Adipocyte (in vitro differentiated cells): ENCODE measurements at regions not wholly inside any gene's neighbourhood (a gene's known extent, or its start where the extent isn't known, plus 50 kb on each side); places are given as distances from the start of the nearest gene placed in this dataset.

ENCODE experiments used
- DNase-seq: peaks from one replicate; pipeline ENCODE4 v3.0.0-alpha.2; 2015; ENCODE audit warnings: low read depth
- H3K27me3 ChIP-seq: replicated peaks from 2 replicates; pipeline ENCODE4 v1.7.0; 2013; ENCODE audit warnings: mild to moderate bottlenecking, low read length, moderate library complexity; ENCODE audit not compliant: control insufficient read depth, insufficient read depth
- H3K36me3 ChIP-seq: 2 replicates; pipeline ENCODE4 v1.7.0; 2013; ENCODE audit warnings: low read length, mild to moderate bottlenecking, moderate library complexity; ENCODE audit not compliant: control insufficient read depth, insufficient read depth, severe bottlenecking
- H3K4me1 ChIP-seq: 2 replicates; pipeline ENCODE4 v1.7.0; 2013; ENCODE audit warnings: mild to moderate bottlenecking, low read length, moderate library complexity; ENCODE audit not compliant: control insufficient read depth, insufficient read depth
- H3K4me3 ChIP-seq: 2 replicates; pipeline ENCODE4 v1.7.0; 2013; ENCODE audit warnings: mild to moderate bottlenecking, low read length, moderate library complexity
- H3K9ac ChIP-seq: 2 replicates; pipeline ENCODE4 v1.7.0; 2013; ENCODE audit warnings: mild to moderate bottlenecking, low read length, moderate library complexity
- H3K9me3 ChIP-seq: 2 replicates; pipeline ENCODE4 v1.7.0; 2013; ENCODE audit warnings: mild to moderate bottlenecking, low read length, moderate library complexity; ENCODE audit not compliant: control insufficient read depth

DNA sequence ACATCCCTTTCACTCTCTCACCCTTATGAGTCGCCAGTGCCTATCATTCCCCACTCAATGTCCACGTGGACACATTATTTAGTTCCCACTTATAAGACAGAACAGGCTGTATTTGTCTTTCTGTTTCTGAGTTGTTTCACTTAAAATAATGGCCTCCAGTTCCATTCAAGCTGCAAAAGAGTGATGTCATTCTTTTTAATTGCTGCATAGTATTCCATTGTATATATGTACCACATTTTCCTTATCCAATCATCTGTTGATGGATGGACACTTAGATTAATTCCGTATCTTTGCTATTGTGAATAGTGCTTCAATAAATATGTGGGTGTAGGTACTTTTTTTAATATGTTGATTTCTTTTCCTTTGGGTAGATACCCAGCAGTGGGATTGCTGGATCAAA is 79.1 kb downstream of the ZNF365 start:
- H3K27me3 ChIP-seq, result no peaks in the 10 kb centered on the region
- H3K36me3 ChIP-seq, result no peaks in the 10 kb centered on the region
- DNase-seq, result no peak
- no peak overlapping the region for H3K4me3 ChIP-seq
- H3K9ac ChIP-seq, result no peak overlapping the region
- H3K9me3 ChIP-seq, result no peaks in the 10 kb centered on the region
- H3K4me1 ChIP-seq, result peaks cover 36% of the 10 kb centered on the region

DNA sequence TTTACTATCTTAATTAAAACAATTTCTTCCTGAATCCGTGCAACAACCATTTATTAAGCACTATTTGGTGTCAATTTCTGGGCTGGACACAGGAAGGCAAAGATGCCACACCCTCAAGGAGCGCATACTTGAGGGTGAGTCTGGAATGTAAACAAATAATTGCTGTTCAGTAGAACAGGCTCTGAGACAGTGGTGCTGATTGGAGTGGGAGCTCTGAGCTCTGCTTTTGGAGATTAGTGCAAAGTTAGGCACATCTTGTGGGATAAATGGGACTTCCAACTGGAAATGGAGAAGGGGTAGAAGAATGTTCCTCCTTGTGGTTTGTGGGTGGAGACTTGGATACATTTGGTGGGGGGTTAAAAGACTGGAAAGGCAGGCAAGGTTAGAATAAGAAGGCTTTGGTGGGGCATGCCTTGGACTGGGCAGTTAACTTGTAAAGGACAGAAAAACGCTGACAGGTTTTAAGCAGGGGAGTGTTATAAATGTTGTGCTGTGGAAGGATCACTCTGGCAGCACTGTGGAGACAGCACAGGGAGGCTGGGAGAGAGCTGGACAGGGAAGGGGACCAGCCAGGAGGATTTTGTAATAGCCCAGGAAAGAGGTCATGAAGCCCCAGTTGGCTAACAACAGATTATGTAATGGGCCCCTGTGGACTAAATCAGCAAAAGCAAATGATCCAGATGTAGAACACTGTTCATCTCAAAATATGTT is 80.7 kb downstream of the ZNF365 start:
- Histone ChIP-seq H3K4me1 (peaks cover 36% of the 10 kb centered on the region), H3K4me3 (peak overlapping the region; percentile 68), H3K9me3 (no peaks in the 10 kb centered on the region), H3K27me3 (no peaks in the 10 kb centered on the region), H3K9ac (peak overlapping the region; percentile 20), H3K36me3 (no peaks in the 10 kb centered on the region)
- peak; percentile 66 for DNase-seq

DNA sequence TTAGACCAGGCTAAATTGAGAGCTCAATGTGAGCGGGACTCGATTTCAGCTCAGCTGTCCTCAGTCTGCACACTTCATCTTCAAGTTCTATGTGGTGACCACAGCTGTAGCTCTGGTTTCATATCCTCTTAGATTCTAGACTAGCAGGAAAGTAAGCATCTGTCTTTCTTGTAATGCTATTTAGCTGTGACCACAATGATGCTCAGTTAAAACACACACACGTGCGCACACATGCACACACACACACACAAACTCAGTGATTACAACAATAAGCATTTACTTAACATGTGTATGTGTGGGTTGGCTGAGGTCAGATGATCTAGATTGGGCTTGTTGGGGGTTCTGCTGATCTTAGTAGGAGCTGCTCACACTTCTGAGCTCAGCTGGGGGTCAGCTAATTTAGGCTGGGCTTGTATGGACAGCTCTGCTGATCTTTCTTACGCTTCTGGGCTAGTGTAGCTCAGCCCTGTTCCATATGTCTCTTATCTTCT is 82.5 kb downstream of the ZNF365 start:
- DNase-seq, result no peak
- Histone ChIP-seq H3K4me3 (no peak overlapping the region), H3K9ac (no peak overlapping the region), H3K9me3 (no peaks in the 10 kb centered on the region), H3K4me1 (peaks cover 31% of the 10 kb centered on the region), H3K36me3 (no peaks in the 10 kb centered on the region), H3K27me3 (no peaks in the 10 kb centered on the region)

DNA sequence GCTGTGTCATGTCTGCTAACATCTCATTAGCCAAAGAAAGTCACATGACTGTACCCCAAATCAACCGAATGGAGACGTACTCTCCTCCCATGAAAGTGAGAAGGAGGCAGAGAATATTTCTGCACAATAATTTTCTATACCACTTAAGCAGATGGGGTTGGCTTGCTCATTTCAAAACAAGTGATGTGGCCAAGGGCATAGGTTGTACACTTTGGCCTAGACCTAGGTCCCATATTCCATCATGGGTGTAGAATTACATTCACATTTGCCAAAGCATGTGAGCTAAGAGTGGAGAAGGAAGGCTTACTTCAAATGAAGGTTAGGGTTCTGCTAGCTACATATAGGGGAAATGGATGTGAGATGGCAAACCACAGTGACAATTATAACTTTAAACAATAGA is 83.0 kb downstream of the ZNF365 start:
- Histone ChIP-seq H3K27me3 (no peaks in the 10 kb centered on the region), H3K4me1 (peaks cover 31% of the 10 kb centered on the region)
- no peak for DNase-seq

DNA sequence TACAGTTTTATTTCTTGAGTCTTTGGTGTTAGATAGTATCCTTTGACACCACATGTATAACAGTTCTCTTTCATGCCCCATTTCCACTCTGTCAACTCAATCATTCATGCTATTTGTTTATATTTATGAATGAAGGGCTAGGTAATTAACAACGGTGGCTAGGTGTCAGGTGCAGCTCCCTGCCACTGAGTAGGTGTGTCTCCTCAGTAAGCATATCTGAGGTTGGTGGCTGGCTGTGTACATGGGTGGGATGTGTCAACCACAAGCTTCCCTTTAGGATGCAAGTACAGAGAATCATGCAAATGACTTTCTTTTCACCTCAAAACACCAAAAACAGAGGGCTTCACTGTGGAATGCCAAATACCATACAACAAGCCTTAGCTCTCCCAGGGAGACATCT is 83.4 kb downstream of the ZNF365 start:
- Histone ChIP-seq H3K36me3 (no peaks in the 10 kb centered on the region), H3K9me3 (no peaks in the 10 kb centered on the region), H3K4me1 (peaks cover 31% of the 10 kb centered on the region), H3K9ac (no peak overlapping the region), H3K27me3 (no peaks in the 10 kb centered on the region), H3K4me3 (no peak overlapping the region)
- no peak for DNase-seq

More for the DNA sequence above, 83.0 kb downstream of the ZNF365 start:
- no peaks in the 10 kb centered on the region for H3K36me3 ChIP-seq
- H3K4me3 ChIP-seq, result no peak overlapping the region
- H3K9me3 ChIP-seq, result no peaks in the 10 kb centered on the region
- no peak overlapping the region for H3K9ac ChIP-seq

DNA sequence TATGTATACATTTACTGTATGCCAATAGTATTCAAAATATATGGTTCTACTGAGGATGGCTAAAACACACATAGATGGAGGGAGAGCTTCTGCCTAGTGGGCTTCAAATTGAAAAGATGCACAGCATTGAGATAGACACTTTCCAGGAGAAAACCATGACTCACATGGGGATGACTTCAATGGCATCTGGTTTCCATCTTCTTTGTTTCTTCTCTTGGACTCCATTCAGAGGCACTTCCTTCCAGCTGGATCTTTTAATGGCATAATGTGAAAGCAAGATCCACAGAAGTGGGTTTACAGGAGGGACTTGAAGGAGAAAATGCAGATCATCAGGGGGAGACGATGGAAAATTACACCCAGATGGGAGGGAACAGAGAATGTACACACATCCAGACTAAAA is 84.9 kb downstream of the ZNF365 start:
- no peak overlapping the region for H3K4me3 ChIP-seq
- peak; percentile 75 for DNase-seq
- no peak overlapping the region for H3K9ac ChIP-seq
- H3K27me3 ChIP-seq, result no peaks in the 10 kb centered on the region
- peaks cover 30% of the 10 kb centered on the region for H3K4me1 ChIP-seq
- no peaks in the 10 kb centered on the region for H3K36me3 ChIP-seq
- no peaks in the 10 kb centered on the region for H3K9me3 ChIP-seq

DNA sequence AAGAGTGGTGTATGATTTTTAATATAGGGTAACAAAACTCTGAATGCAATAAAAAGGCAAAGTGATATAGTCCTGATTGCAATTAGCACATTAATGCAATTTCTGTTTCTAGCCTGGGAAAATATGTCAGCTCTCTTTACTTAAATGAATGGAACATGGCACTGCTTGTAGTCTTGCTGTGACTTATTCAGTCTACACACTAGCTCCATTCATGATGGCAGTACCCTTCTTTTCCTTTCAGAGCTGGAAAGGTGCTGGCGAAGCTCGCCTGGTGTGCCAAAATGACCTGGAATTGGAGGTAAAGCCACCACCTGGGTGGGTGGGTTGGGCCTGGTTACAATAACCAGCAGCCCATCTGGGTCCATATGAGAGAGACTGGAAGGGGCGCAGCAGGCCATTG is 85.3 kb downstream of the ZNF365 start:
- peaks cover 26% of the 10 kb centered on the region for H3K4me1 ChIP-seq
- H3K9ac ChIP-seq, result no peak overlapping the region
- no peak overlapping the region for H3K4me3 ChIP-seq
- H3K36me3 ChIP-seq, result no peaks in the 10 kb centered on the region
- H3K27me3 ChIP-seq, result no peaks in the 10 kb centered on the region
- DNase-seq, result no peak
- no peaks in the 10 kb centered on the region for H3K9me3 ChIP-seq

DNA sequence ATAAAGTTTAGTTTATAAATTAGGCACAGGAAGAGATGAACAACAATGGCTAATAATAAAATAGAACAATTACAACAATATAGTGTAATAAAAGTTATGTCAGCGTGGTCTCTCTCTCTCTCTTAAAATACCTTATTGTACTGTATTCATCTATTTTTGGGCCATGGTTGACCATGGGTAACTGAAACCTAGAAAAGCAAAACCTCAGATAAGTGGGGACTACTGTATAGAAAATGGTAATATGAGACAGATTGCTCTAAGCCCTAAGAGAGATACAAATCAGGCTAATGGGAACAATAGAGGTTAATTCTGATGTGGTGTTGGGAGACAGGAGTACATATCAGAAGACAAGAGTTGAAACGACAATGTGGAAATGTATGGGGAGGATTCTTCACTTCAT is 86.2 kb downstream of the ZNF365 start:
- Histone ChIP-seq H3K4me1 (peaks cover 18% of the 10 kb centered on the region), H3K27me3 (no peaks in the 10 kb centered on the region), H3K4me3 (no peak overlapping the region), H3K36me3 (no peaks in the 10 kb centered on the region), H3K9ac (no peak overlapping the region), H3K9me3 (peaks cover 4% of the 10 kb centered on the region)
- no peak for DNase-seq

DNA sequence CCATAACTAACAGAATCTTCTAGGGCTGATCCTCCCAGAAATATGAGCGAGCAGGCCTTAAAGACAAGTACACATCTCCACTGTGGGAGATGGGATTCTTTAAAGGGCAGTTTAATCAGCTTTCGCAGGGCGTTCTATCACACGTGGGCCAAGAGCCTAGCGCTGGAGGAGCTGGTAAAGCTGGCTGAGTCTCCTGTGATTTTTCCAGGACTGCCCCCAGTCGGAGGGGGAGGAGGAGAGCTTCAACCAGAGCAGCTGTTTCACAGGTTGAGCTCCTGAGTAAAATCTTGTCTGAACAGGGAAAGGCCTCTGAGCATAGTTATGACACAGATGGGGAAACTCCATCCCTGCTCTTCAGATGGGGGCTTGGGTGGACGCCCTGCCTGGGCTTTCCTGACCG is 87.0 kb downstream of the ZNF365 start:
- Histone ChIP-seq H3K27me3 (no peaks in the 10 kb centered on the region), H3K4me1 (peaks cover 12% of the 10 kb centered on the region), H3K9me3 (peaks cover 7% of the 10 kb centered on the region), H3K9ac (no peak overlapping the region), H3K36me3 (no peaks in the 10 kb centered on the region), H3K4me3 (no peak overlapping the region)
- DNase-seq, result no peak

DNA sequence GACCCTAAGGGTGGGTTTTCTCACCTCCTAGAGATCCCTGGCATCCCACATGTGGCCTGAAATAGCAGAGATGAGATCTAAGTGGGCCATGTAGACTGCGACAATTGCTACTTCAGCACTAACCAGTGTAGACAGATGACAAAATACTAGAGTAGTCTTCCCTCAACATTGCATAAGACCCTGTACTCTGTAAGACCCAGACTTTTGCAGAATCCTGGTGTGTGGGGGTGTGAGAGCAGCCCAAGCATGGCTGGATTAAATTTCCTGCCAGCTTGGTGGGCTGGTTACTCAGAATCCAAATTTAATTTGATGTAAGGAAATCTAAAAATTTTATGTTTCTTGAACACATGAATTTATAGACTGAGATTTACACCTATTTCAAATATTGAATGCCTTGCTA is 88.3 kb downstream of the ZNF365 start:
- H3K9me3 ChIP-seq, result peaks cover 7% of the 10 kb centered on the region
- DNase-seq, result no peak
- H3K36me3 ChIP-seq, result no peaks in the 10 kb centered on the region
- H3K4me1 ChIP-seq, result no peaks in the 10 kb centered on the region
- H3K27me3 ChIP-seq, result no peaks in the 10 kb centered on the region
- H3K9ac ChIP-seq, result no peak overlapping the region
- no peak overlapping the region for H3K4me3 ChIP-seq

DNA sequence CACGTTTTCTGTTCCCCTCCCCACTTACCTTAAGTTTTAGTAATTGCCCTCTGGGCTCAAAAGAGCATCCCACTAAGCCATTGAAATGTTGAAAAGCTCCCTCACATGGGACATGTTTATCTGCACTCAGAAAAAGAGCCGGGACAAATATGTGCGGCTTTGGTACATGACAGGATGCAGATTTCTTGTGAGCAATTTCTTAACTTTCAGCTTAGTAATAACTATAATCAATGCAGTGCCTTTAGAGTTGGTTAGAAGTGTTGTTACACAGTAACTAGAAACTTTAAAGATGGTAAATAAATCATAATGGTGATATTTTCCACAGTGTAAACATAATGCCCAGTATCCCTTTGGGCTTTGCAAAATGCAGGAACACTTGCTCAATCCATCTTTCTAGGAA is 89.2 kb downstream of the ZNF365 start:
- Histone ChIP-seq H3K36me3 (no peaks in the 10 kb centered on the region), H3K4me3 (no peak overlapping the region), H3K27me3 (no peaks in the 10 kb centered on the region), H3K4me1 (no peaks in the 10 kb centered on the region), H3K9ac (no peak overlapping the region), H3K9me3 (peaks cover 7% of the 10 kb centered on the region)
- no peak for DNase-seq

DNA sequence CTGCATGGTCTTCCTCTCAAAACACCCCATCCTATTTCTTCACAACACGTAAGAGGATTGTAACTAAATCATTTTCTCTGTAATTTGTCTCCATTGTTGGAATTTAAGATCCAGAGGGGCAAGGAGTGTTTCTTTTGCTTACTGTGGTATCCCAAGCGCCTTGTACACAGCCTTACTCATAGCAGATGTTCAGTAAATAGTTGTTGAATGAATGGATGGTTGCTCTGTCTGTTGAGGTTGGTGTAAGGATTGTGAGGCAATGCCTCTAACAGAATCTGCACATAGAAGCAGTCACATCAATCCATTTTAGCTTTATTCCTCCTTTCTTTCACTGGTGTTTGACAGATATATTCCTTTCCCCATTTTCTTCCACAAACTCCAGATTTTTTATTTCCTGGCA is 90.1 kb downstream of the ZNF365 start:
- peak; percentile 14 for DNase-seq
- Histone ChIP-seq H3K9ac (no peak overlapping the region), H3K9me3 (peaks cover 7% of the 10 kb centered on the region), H3K4me3 (no peak overlapping the region), H3K4me1 (no peaks in the 10 kb centered on the region), H3K36me3 (no peaks in the 10 kb centered on the region), H3K27me3 (no peaks in the 10 kb centered on the region)
